Fibroblast of lung (primary cell): ENCODE measurements at regions not wholly inside any gene's neighbourhood (a gene's known extent, or its start where the extent isn't known, plus 50 kb on each side); places are given as distances from the start of the nearest gene placed in this dataset.

Experiments
- CTCF ChIP-seq, 2 donors: IDR thresholded peaks in 1 of 2; conservative IDR thresholded peaks in 1 of 2; 1 replicate in 1 of 2; 2 replicates in 1 of 2; pipeline ENCODE4 v1.5.1; 2011 to 2012; ENCODE audit warnings: low read length in 2 of 2, control low read depth in 1 of 2, inconsistent platforms in 1 of 2, low read depth in 1 of 2, mild to moderate bottlenecking in 1 of 2
- EZH2 ChIP-seq: IDR thresholded peaks from 2 replicates; pipeline ENCODE4 v1.5.1; 2012; ENCODE audit warnings: low read length, control low read depth, mild to moderate bottlenecking; ENCODE audit errors: missing control alignments

DNA sequence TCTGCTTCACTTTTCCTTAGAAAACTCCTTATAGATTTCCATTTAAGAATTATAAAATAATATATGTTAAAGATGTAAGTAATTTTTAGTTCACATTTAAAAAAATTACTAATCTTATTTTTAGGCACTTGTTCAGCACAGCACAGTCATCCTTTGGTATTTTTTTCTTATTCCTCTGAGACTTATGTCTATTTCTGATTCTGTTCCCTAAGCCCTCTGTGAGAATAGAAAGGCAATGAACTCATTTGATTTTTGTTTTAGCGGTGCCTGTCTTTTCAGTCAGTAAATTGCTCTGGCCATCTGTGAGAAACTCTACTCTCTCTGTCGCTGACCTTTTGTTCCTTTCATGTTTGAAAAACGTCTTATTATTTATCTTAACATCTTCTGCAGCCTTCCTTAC is 168.1 kb downstream of the PCDH17 start:
- TF ChIP-seq CTCF (conservative IDR thresholded peaks at IDR 0.05 in 1 of 2, IDR thresholded peaks at IDR 0.05 in 1 of 2; ENCODE audit: low read depth in 1 of 2, low read length in 2 of 2) (no peak), EZH2 (no peak)
